ENCODE measurements at regions not wholly inside any gene's neighbourhood (a gene's known extent, or its start where the extent isn't known, plus 50 kb on each side); places are given as distances from the start of the nearest gene placed in this dataset.

GRCh38 chr6:139819776-139820175, 445.3 kb upstream of the CITED2 start:
- no peak for DNase-seq
- no peaks in the 10 kb centered on the region for H3K36me3 ChIP-seq

DNA sequence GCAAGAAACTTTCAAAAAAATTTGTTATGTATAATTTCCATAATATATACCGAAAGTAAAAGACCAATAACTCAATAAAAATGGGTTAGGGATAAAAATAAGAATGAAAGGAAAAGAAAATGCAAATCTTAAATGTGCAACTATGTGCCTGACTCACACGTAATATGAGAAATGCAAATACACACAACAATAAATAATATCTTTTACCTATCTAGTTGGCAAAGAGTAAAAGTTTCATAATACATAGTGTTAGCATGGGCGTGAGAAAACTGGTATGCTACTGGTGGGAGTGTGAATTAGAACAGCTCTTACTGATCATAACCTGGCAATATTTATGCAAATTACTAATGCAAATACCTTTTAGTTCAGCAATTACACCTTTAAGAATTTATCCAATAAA, 438.5 kb upstream of the CITED2 start:
- no peak overlapping the region for H3K4me3 ChIP-seq
- TF ChIP-seq CTCF (IDR thresholded peaks at IDR 0.05) (no peak), POLR2A (IDR thresholded peaks at IDR 0.05) (no peak)

More at GRCh38 chr6:139819776-139820175, 445.3 kb upstream of the CITED2 start:
- no peak for TF ChIP-seq POLR2A (IDR thresholded peaks at IDR 0.05)
- H3K4me3 ChIP-seq: no peak overlapping the region
- H3K4me1 ChIP-seq: no peaks in the 10 kb centered on the region
- H3K27me3 ChIP-seq: no peaks in the 10 kb centered on the region
- H3K27ac ChIP-seq: no peak overlapping the region
- H3K9me3 ChIP-seq: no peaks in the 10 kb centered on the region

DNA sequence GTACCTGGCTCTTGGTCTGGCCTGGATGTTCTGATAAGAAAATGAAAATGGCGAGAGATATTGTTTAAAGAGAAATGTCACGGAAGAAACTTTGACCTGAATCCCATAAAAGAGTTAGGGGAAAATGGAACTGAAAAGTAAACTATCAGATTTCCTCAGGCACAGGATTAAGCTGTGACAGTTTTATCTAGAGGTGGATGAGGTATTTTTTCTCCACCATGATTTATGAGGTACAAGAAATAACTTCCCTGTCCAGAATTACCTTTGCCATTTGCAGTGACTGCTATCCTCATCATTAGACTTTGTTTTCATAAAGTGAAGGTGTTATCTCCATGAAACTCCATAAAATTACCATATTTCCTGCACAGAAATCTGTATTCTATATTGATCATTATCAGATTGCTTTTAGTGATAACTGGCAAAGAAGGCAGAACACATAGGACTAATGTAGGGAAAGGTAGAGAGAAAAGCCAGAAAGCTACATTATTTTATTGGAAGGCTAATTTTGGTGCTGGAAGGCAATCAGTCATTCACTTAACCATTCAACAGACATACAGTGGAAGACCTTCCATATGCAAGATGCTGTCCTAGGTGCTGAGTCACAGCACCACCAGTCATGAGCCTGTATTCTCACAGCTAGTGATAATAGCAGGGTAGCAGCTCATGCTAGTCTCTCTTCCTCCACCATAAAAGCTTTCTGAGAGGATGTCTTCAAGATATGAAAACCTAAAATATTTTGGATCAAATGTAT, 427.3 kb upstream of the CITED2 start:
- no peak for TF ChIP-seq POLR2A (IDR thresholded peaks at IDR 0.05)
- TF ChIP-seq CTCF (IDR thresholded peaks at IDR 0.05): no peak
- Histone ChIP-seq H3K9me3 (no peaks in the 10 kb centered on the region), H3K36me3 (no peaks in the 10 kb centered on the region), H3K27ac (no peak overlapping the region), H3K27me3 (no peaks in the 10 kb centered on the region), H3K4me1 (no peaks in the 10 kb centered on the region), H3K4me3 (no peak overlapping the region)
- no peak for DNase-seq

More for the DNA sequence above, 438.5 kb upstream of the CITED2 start:
- Histone ChIP-seq H3K4me1 (no peaks in the 10 kb centered on the region), H3K9me3 (no peaks in the 10 kb centered on the region), H3K27ac (no peak overlapping the region), H3K36me3 (no peaks in the 10 kb centered on the region), H3K27me3 (no peaks in the 10 kb centered on the region)
- DNase-seq: no peak

DNA sequence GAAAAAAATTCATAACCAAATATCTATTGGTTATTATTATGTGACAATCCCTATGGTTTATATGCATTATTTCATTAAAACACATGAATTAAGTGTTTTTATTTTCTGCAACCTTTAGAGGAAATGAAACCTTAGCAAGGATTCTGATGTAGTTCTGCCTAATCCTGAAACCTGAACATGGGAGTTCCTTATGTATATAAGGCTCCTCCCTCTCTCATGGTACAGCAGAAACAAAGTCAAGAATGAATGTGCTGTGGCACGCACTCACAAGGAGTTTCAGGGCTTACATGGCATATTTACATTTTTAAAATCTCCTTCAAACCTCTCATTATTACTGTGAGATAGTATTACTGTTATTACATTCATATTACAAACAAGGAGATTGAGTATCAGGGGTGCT, 426.4 kb upstream of the CITED2 start:
- TF ChIP-seq CTCF (IDR thresholded peaks at IDR 0.05): no peak
- no peak for TF ChIP-seq POLR2A (IDR thresholded peaks at IDR 0.05)
- no peak for DNase-seq
- Histone ChIP-seq H3K27me3 (no peaks in the 10 kb centered on the region), H3K4me1 (no peaks in the 10 kb centered on the region), H3K27ac (no peak overlapping the region), H3K4me3 (no peak overlapping the region), H3K9me3 (no peaks in the 10 kb centered on the region), H3K36me3 (no peaks in the 10 kb centered on the region)

GRCh38 chr6:139790527-139790926, 416.1 kb upstream of the CITED2 start:
- Histone ChIP-seq H3K4me1 (no peaks in the 10 kb centered on the region), H3K4me3 (no peak overlapping the region), H3K27me3 (no peaks in the 10 kb centered on the region), H3K9me3 (no peaks in the 10 kb centered on the region), H3K36me3 (no peaks in the 10 kb centered on the region), H3K27ac (no peak overlapping the region)
- no peak for DNase-seq
- no peak for TF ChIP-seq CTCF (IDR thresholded peaks at IDR 0.05)
- no peak for TF ChIP-seq POLR2A (IDR thresholded peaks at IDR 0.05)

DNA sequence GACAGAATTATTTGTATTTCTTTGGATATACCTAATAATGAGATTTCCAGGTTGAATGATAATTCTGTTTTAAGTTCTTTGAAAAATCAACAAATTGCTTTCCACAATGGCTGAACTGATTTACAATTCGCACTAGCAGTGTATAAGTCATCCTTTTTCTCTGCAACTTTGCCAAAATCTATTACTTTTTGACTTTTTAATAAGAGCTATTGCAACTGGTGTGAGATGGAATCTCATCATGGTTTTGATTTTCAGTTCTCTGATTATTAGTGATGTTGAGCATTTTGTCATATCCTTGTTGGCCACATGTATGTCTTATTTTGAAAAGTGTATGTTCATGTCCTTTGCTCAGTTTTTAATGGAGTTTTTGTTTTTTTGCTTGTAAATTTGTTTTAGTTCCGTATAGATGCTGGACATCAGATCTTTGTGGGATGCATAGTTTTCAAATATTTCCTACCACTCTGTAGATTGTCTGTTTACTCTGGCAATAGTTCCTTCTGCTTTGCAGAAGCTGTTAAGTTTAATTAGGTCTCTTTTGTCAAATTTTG, 409.8 kb upstream of the CITED2 start:
- Histone ChIP-seq H3K4me1 (no peaks in the 10 kb centered on the region), H3K9me3 (no peaks in the 10 kb centered on the region), H3K27me3 (no peaks in the 10 kb centered on the region), H3K27ac (no peak overlapping the region), H3K4me3 (no peak overlapping the region), H3K36me3 (no peaks in the 10 kb centered on the region)
- TF ChIP-seq CTCF (IDR thresholded peaks at IDR 0.05) (no peak), POLR2A (IDR thresholded peaks at IDR 0.05) (no peak)
- no peak for DNase-seq

Data from Peyer's patch (tissue), 4 donors.